K562 (cell line): ENCODE measurements at regions not wholly inside any gene's neighbourhood (a gene's known extent, or its start where the extent isn't known, plus 50 kb on each side); places are given as distances from the start of the nearest gene placed in this dataset.

ENCODE experiments used
- ATAC-seq: fragments of 200-7000 bp; cut with Tn5 transposase; 3 replicates; pipeline ENCODE4 v1.9.1; 2020; ENCODE audit warnings: moderate library complexity
- BruUV-seq: library from RNA; stranded (reverse); fragments of 400-500 nt; replicated peaks from 2 replicates; lab custom pipeline; 2021; lab: Mats Ljungman, UMichigan
- CTCF ChIA-PET: fragments of 300-600 bp; formaldehyde crosslinking; extraction: SDS; loops from one replicate; lab custom pipeline; 2021; ENCODE audit warnings: low intra/inter-chr PET ratio; lab: Yijun Ruan, JAX
- POLR2A ChIA-PET: fragments of 300-600, 350-650 bp; sonication (Branson Sonifier 250); formaldehyde crosslinking; extraction: SDS; loops from one replicate; lab custom pipeline; 2021; ENCODE audit warnings: antibody characterized with exemption, inconsistent platforms; lab: Yijun Ruan, JAX
- DNase-seq, 4 experiments: peaks; one replicate each; pipeline versions ENCODE4 v3.0.0 to v3.0.0-alpha.2; 2011 to 2018; ENCODE audit warnings: low spot score in 3 of 4, mixed read lengths in 3 of 4; ENCODE audit errors: extremely low read depth in 1 of 4
- FAIRE-seq: peaks from 2 replicates; lab custom pipeline; 2011; peaks lifted over from hg19 to GRCh38; lab: Jason Lieb, UNC
- H2AFZ ChIP-seq: 2 replicates; pipeline ENCODE4 v1.6.0; 2011; ENCODE audit warnings: low read depth, low read length, control low read depth, inconsistent platforms
- H3K27ac ChIP-seq: fragments of 200-600 bp; 3 replicates; pipeline ENCODE4 v1.8.0; 2011; ENCODE audit warnings: low read depth, mild to moderate bottlenecking, control low read depth, inconsistent platforms, low read length, moderate library complexity, mixed read lengths; ENCODE audit errors: extremely low read depth
- H3K27me3 ChIP-seq, 2 experiments: fragments of 300-600 bp in 1 of 2; 2 replicates in 1 of 2; 3 replicates in 1 of 2; pipeline versions ENCODE4 v1.6.0 to v1.8.0; 2011; ENCODE audit warnings: inconsistent platforms in 2 of 2, low read length in 2 of 2, mild to moderate bottlenecking in 1 of 2, mixed read lengths in 1 of 2, moderate library complexity in 1 of 2; ENCODE audit not compliant: control insufficient read depth in 2 of 2, insufficient read depth in 2 of 2
- H3K36me3 ChIP-seq: fragments of 300-600 bp; 3 replicates; pipeline ENCODE4 v1.8.0; 2011; ENCODE audit warnings: mild to moderate bottlenecking, low read length, inconsistent platforms; ENCODE audit not compliant: control insufficient read depth, insufficient read depth
- H3K4me1 ChIP-seq, 2 experiments: fragments of 200-600 bp in 1 of 2; replicated peaks in 1 of 2; 2 replicates in 1 of 2; 3 replicates in 1 of 2; pipeline versions ENCODE4 v1.5.1 to v1.8.0; 2011; ENCODE audit warnings: inconsistent platforms in 2 of 2, low read length in 2 of 2, mild to moderate bottlenecking in 1 of 2, mixed read lengths in 1 of 2, moderate library complexity in 1 of 2; ENCODE audit not compliant: control insufficient read depth in 2 of 2, insufficient read depth in 2 of 2
- H3K4me2 ChIP-seq: 2 replicates; pipeline ENCODE4 v1.6.1; 2011; ENCODE audit warnings: low read length, control low read depth, inconsistent platforms, mixed read lengths; ENCODE audit not compliant: insufficient read depth
- H3K4me3 ChIP-seq: fragments of 200-600 bp; sonication (generic), shearing (Covaris generic); 2 replicates; pipeline ENCODE4 v1.5.1; 2016; ENCODE audit warnings: control low read depth, inconsistent platforms
- H3K79me2 ChIP-seq: fragments of 200-600 bp; 3 replicates; pipeline ENCODE4 v1.8.0; 2011; ENCODE audit warnings: low read length, inconsistent platforms; ENCODE audit not compliant: control insufficient read depth, insufficient read depth
- H3K9ac ChIP-seq, 2 experiments: 2 replicates each; pipeline versions ENCODE4 v1.6.0 to v1.6.1; 2011; ENCODE audit warnings: low read depth in 2 of 2, low read length in 2 of 2, control low read depth in 1 of 2, inconsistent platforms in 1 of 2, mild to moderate bottlenecking in 1 of 2, mixed read lengths in 1 of 2; ENCODE audit not compliant: insufficient read depth in 1 of 2
- H3K9me1 ChIP-seq: one replicate; pipeline ENCODE4 v1.6.0; 2011; ENCODE audit warnings: inconsistent platforms, mild to moderate bottlenecking, low read length, moderate library complexity; ENCODE audit not compliant: control insufficient read depth, insufficient read depth
- H3K9me3 ChIP-seq: replicated peaks from 2 replicates; pipeline ENCODE4 v1.5.1; 2011; ENCODE audit warnings: low read depth, low read length, inconsistent platforms; ENCODE audit not compliant: control insufficient read depth, insufficient read depth
- H4K20me1 ChIP-seq: replicated peaks from 2 replicates; pipeline ENCODE4 v1.6.1; 2011; ENCODE audit warnings: low read length, inconsistent platforms, mixed read lengths; ENCODE audit not compliant: control insufficient read depth, insufficient read depth
- NFIC ChIP-seq: fragments of 450-650 bp; IDR thresholded peaks from 2 replicates; pipeline ENCODE4 v1.6.1; 2017; ENCODE audit warnings: mild to moderate bottlenecking, inconsistent platforms
- RBM25 ChIP-seq: fragments of 200-400 bp; formaldehyde crosslinking; IDR thresholded peaks from 2 replicates; pipeline ENCODE4 v1.6.1; 2018; ENCODE audit warnings: low read length, low read depth, moderate library complexity; ENCODE audit not compliant: severe bottlenecking
- ZEB2 ChIP-seq: fragments of 450-650 bp; IDR thresholded peaks from 2 replicates; pipeline ENCODE4 v1.6.1; 2016
- ZNF57 ChIP-seq: fragments of 450-650 bp; formaldehyde crosslinking; IDR thresholded peaks from 2 replicates; pipeline ENCODE4 v1.4.0; 2020; ENCODE audit warnings: mild to moderate bottlenecking, moderate library complexity
- WGBS: fragments of 100-300 bp; shearing (Covaris generic); methylation state at CpG from one replicate; pipeline ENCODE4 v1.1.6; 2016; ENCODE audit warnings: low coverage, mixed read lengths; ENCODE audit not compliant: insufficient coverage; ENCODE audit errors: missing lambda C conversion rate; 5-methylcytosine and 5-hydroxymethylcytosine counted together
- in situ Hi-C: fragments of 300-500 bp; cut with MboI; formaldehyde crosslinking; loops from 4 replicates; pipeline ENCODE4 v1.15.0; 2018; ENCODE audit warnings: inconsistent platforms, mixed read lengths
- intact Hi-C: fragments of 100-400 bp; cut with micrococcal nuclease; formaldehyde crosslinking; loops from 2 replicates; pipeline ENCODE4 v1.14.2; 2022

- Histone ChIP-seq H3K79me2 (no peaks in the 10 kb centered on the region), H3K27me3 (no peaks in the 10 kb centered on the region), H3K9me3 (no peaks in the 10 kb centered on the region), H3K27ac (no peak overlapping the region), H2AFZ (no peak overlapping the region), H3K4me3 (no peak overlapping the region), H3K9me1 (no peaks in the 10 kb centered on the region), H3K4me1 (peaks cover 12 to 13% of the 10 kb centered on the region in 2 experiments; a peak in 4 of 5 replicates), H3K36me3 (no peaks in the 10 kb centered on the region), H3K4me2 (no peak overlapping the region), H3K9ac (no peak overlapping the region), H4K20me1 (no peaks in the 10 kb centered on the region)
- TF ChIP-seq NFIC (0 out of 2 replicates have a peak, but pooled peaks have one; percentile 18), ZEB2 (no peak)
- 23% methylated on average over 2 of the region's 2 CpGs for WGBS
- intact Hi-C loops: no loop called here
- CTCF ChIA-PET: no interaction called here
- POLR2A ChIA-PET: interaction anchor here (0.6 kb wide), 2 partner anchors 102 to 133 kb away, joined by 3 read pairs; no protein-coding TSS in a partner anchor
- no TSS peak for BruUV-seq
- no peak for ATAC-seq
- in situ Hi-C loops: loop anchor here (5.0 kb wide), 1 partner anchor 84 kb away; no protein-coding TSS in a partner anchor
- FAIRE-seq: no peak
- DNase-seq: no peak
Observed at GRCh38 chr5:135223404-135223803, 175.6 kb downstream of the MACROH2A1 start.

- FAIRE-seq: no peak
- H3K4me2 ChIP-seq: no peak overlapping the region
- 45% methylated on average over 3 of the region's 3 CpGs for WGBS
- no peak for DNase-seq
- intact Hi-C loops: no loop called here
- TF ChIP-seq RBM25: peak; percentile 56
- no peak for TF ChIP-seq ZNF57 (CRISPR knock-in tag)
- ATAC-seq: no peak
- peaks cover 12 to 13% of the 10 kb centered on the region in 2 experiments; a peak in 4 of 5 replicates for H3K4me1 ChIP-seq
- no peaks in the 10 kb centered on the region for H3K27me3 ChIP-seq
- no peaks in the 10 kb centered on the region for H4K20me1 ChIP-seq
- H2AFZ ChIP-seq: no peak overlapping the region
- no peaks in the 10 kb centered on the region for H3K9me3 ChIP-seq
- ChIA-PET POLR2A (interaction anchor here (0.6 kb wide), 1 partner anchor 103 kb away, joined by 3 read pairs; no protein-coding TSS in a partner anchor), CTCF (no interaction called here)
- H3K9ac ChIP-seq: no peak overlapping the region
- in situ Hi-C loops: loop anchor here (5.0 kb wide), 1 partner anchor 85 kb away; no protein-coding TSS in a partner anchor
- BruUV-seq: no TSS peak
- H3K27ac ChIP-seq: no peak overlapping the region
- H3K9me1 ChIP-seq: no peaks in the 10 kb centered on the region
- no peaks in the 10 kb centered on the region for H3K79me2 ChIP-seq
- no peak overlapping the region for H3K4me3 ChIP-seq
- no peaks in the 10 kb centered on the region for H3K36me3 ChIP-seq
Observed at GRCh38 chr5:135222771-135223170, 176.3 kb downstream of the MACROH2A1 start.
